ENCODE measurements at regions not wholly inside any gene's neighbourhood (a gene's known extent, or its start where the extent isn't known, plus 50 kb on each side); places are given as distances from the start of the nearest gene placed in this dataset.

DNA sequence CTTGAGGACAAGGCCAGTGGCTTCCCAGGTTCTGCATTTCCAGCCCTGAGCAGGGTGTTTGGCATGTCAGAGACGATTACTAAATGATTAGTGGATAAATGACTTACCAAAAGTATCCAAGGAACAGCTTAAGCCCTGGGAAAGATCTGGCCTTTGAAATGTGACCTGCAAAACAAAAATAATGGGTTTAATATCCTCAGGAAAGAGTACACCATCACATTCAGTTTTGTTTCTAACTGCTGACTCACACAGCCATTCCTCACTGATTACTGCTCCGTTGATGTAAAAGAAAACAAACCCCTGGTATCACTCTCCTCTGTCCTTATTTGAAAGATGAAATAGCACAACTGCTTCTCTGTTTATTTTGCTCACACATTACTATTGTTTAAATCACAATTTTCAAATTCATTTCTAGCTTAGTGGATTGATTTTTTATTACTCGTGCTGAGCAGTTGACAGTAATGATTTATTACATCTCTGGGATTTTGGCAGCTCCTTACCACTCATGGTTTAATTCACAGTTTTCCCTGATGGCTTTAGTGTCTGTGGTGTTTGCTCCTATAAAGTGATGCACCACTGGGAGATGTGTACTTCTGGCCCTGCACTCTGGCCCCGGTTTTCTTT is 117.0 kb downstream of the CBLL2 start:
- H3K4me3 ChIP-seq (ENCODE audit: low read depth, low read length): no peak overlapping the region
- no peak for DNase-seq (ENCODE audit: low read depth)
- TF ChIP-seq, protein P1, sequence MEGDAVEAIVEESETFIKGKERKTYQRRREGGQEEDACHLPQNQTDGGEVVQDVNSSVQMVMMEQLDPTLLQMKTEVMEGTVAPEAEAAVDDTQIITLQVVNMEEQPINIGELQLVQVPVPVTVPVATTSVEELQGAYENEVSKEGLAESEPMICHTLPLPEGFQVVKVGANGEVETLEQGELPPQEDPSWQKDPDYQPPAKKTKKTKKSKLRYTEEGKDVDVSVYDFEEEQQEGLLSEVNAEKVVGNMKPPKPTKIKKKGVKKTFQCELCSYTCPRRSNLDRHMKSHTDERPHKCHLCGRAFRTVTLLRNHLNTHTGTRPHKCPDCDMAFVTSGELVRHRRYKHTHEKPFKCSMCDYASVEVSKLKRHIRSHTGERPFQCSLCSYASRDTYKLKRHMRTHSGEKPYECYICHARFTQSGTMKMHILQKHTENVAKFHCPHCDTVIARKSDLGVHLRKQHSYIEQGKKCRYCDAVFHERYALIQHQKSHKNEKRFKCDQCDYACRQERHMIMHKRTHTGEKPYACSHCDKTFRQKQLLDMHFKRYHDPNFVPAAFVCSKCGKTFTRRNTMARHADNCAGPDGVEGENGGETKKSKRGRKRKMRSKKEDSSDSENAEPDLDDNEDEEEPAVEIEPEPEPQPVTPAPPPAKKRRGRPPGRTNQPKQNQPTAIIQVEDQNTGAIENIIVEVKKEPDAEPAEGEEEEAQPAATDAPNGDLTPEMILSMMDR (IDR thresholded peaks at IDR 0.05; ENCODE audit: control insufficient read depth, extremely low read depth, insufficient read depth): no peak

DNA sequence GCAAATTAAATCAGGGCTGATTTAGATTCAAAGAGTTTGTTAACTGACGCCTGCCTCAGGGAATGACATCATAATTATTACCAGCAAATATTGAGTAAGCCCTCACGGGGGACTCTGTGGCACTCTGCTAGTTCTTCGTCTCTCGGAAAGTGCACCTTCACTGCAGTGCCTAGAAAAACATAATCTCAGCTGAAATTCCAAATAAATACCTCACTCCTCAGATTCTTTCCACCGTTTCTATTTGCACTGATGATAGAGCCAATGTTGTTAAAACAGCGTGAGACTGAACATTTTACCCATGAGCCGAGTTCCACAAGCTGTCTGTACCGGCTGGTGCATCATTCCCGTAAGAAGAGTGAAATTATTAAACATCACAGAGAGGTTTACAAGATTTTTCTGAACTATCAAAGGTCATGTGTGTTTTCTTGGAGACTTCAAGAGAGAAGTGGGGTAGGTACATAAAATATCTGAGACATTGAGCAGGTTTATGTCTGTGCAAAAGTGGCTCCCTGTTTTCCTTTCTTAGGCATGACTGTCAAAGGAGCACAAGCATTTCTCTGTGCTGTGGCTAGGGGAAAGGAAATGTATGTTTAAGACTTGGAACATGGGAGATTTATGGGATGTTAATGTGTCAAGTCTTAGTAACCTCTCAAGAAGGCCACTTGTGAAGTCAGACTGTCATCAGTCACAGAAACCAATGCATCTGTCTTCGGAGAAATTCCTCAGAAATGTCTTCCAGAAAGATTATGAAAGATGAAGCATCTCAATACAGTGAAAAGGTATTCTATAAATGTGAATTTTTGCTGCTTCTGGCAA is 119.6 kb downstream of the CBLL2 start:
- TF ChIP-seq, protein P1 (IDR thresholded peaks at IDR 0.05; ENCODE audit: control insufficient read depth, extremely low read depth, insufficient read depth): no peak
- no peak overlapping the region for H3K4me3 ChIP-seq (ENCODE audit: low read depth, low read length)
- no peak for DNase-seq (ENCODE audit: low read depth)

DNA sequence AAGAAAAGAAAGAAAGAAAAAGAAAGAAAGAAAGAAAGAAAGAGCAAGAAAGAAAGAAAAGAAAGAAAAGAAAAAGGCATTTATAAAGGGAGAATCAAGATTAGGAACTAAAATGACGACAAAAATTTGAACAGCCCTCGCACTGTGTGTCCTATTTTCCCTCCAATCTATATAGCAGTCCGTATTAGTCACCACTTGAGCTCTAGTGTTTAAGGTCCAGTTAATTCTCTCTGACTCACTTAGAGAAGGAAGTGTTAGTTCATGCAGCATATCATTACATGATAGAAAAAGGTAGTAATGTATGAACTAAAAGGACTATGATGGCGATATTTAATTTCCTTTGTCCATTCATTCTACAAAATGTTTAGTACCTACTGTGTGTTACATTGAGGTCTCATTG is 122.7 kb downstream of the CBLL2 start:
- no peak for DNase-seq (ENCODE audit: low read depth)
- TF ChIP-seq, protein P1 (IDR thresholded peaks at IDR 0.05; ENCODE audit: control insufficient read depth, extremely low read depth, insufficient read depth): no peak
- H3K4me3 ChIP-seq (ENCODE audit: low read depth, low read length): no peak overlapping the region

DNA sequence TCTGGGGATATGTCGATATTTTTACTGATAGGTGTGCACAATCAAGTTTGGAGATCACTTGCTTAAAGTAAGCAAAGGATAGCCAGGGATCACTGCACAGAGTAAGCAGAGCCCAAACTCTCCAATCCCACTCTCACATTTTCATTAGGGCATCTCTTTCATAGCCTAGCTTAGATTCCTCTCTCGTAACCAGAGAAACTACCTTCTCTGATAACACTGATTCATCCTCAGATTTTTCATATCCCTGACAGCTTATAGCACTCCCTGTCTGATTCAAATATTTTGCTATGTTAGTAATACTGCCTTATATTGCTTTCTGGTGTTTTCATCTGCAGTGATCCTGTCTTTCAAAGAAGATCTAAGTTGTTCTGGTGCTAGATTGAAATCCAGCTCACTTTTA is 123.7 kb downstream of the CBLL2 start:
- no peak for DNase-seq (ENCODE audit: low read depth)
- TF ChIP-seq, protein P1 (IDR thresholded peaks at IDR 0.05; ENCODE audit: control insufficient read depth, extremely low read depth, insufficient read depth): no peak
- H3K4me3 ChIP-seq (ENCODE audit: low read depth, low read length): no peak overlapping the region

DNA sequence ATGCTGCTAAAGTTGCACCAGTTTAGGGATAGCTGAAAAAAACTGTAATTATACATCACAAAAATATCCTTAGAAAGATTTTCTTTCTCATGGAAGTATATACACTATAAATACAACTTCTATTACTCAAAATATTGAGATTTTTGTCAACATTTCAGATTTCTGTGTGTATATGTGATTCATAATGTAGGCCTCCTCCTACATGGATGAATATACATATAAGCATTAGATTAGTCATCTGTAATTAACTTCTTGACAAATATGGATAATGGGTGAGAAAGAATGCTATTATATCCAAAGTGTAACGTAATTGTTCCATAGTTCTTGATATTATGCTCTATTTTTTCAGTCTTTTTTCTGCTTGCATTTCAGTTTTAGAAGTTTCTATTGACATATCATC is 124.9 kb downstream of the CBLL2 start:
- no peak overlapping the region for H3K4me3 ChIP-seq (ENCODE audit: low read depth, low read length)
- no peak for DNase-seq (ENCODE audit: low read depth)
- TF ChIP-seq, protein P1 (IDR thresholded peaks at IDR 0.05; ENCODE audit: control insufficient read depth, extremely low read depth, insufficient read depth): no peak

DNA sequence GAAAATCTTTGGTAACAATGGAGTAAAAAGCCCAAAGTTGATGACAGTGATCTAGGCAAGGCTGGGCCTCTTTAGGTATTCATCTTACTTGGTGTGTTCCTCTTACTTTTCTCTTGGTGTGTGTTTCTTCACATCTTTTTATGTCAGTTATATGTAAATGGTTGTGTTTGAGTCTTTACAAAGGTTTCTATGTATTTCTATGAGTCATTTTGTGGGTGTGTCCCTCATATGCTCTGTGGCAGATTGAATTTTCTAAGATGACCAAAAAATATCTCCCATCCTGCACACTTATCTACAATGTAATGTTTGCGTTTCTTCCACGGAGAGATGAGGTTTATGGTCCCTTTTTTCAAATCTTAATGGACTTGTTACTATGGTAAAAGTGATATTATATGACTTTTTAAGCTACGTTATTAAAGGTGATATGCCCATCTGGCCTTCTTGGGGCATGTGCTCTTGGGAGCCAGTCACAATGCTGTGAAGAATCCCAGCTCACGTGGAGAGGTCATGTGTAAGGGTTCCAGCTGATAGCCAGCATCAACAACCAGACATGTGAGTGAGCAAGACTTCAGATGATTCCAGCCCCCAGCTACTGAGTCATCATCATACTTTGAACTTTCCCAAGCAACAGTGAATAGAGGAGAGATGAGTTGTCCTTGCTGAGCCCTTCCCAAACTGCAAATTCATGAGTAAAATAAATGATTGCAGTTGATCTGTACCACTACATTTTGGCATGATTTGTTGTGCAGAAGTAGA is 126.9 kb downstream of the CBLL2 start:
- TF ChIP-seq, protein P1 (IDR thresholded peaks at IDR 0.05; ENCODE audit: control insufficient read depth, extremely low read depth, insufficient read depth): no peak
- no peak overlapping the region for H3K4me3 ChIP-seq (ENCODE audit: low read depth, low read length)
- DNase-seq (ENCODE audit: low read depth): no peak

Measured in LNCaP clone FGC (cell line).